HFFc6 (cell line): ENCODE measurements at regions not wholly inside any gene's neighbourhood (a gene's known extent, or its start where the extent isn't known, plus 50 kb on each side); places are given as distances from the start of the nearest gene placed in this dataset.

Experiments
- DNase-seq: peaks from one replicate; pipeline ENCODE4 v3.0.0-alpha.2; 2018
- H3K27ac Mint-ChIP-seq: 2 replicates; pipeline ENCODE4 v1.8.0; 2020; ENCODE audit warnings: mild to moderate bottlenecking, mixed read lengths
- H3K27me3 Mint-ChIP-seq: 2 replicates; pipeline ENCODE4 v1.8.0; 2021; ENCODE audit warnings: mild to moderate bottlenecking, moderate library complexity, mixed read lengths; ENCODE audit not compliant: insufficient read depth
- H3K36me3 Mint-ChIP-seq: 2 replicates; pipeline ENCODE4 v1.8.0; 2021; ENCODE audit warnings: low read depth, mixed read lengths
- H3K4me1 Mint-ChIP-seq: 2 replicates; pipeline ENCODE4 v1.8.0; 2020; ENCODE audit warnings: low read depth, mixed read lengths
- H3K4me3 Mint-ChIP-seq: 2 replicates; pipeline ENCODE4 v1.8.0; 2020; ENCODE audit warnings: mild to moderate bottlenecking, moderate library complexity, mixed read lengths
- H3K9me3 Mint-ChIP-seq: 2 replicates; pipeline ENCODE4 v1.8.0; 2020; ENCODE audit warnings: mild to moderate bottlenecking, mixed read lengths
- CTCF ChIP-seq: fragments of 200-600 bp; sonication (generic); IDR thresholded peaks from 2 replicates; pipeline ENCODE4 v1.5.0; 2021; ENCODE audit warnings: antibody characterized with exemption, mild to moderate bottlenecking

- H3K9me3 Mint-ChIP-seq = no peaks in the 10 kb centered on the region
- no peak overlapping the region for H3K27ac Mint-ChIP-seq
- H3K4me3 Mint-ChIP-seq = no peak overlapping the region
- no peak for TF ChIP-seq CTCF
- DNase-seq = no peak
- H3K4me1 Mint-ChIP-seq = no peaks in the 10 kb centered on the region
- no peaks in the 10 kb centered on the region for H3K36me3 Mint-ChIP-seq
- peaks cover 16% of the 10 kb centered on the region for H3K27me3 Mint-ChIP-seq
These were observed 104.2 kb upstream of the MAGI3 start for GRCh38 chr1:113286156-113286555.

GRCh38 chr1:113291777-113292602, 98.3 kb upstream of the MAGI3 start:
- Mint-ChIP-seq H3K27ac (no peak overlapping the region), H3K36me3 (no peaks in the 10 kb centered on the region), H3K4me3 (no peak overlapping the region), H3K27me3 (peaks cover 24% of the 10 kb centered on the region), H3K9me3 (no peaks in the 10 kb centered on the region), H3K4me1 (no peaks in the 10 kb centered on the region)
- no peak for DNase-seq
- TF ChIP-seq CTCF = no peak

- Mint-ChIP-seq H3K27me3 (peaks cover 24% of the 10 kb centered on the region), H3K4me3 (no peak overlapping the region), H3K27ac (no peak overlapping the region), H3K9me3 (no peaks in the 10 kb centered on the region), H3K4me1 (no peaks in the 10 kb centered on the region), H3K36me3 (no peaks in the 10 kb centered on the region)
- TF ChIP-seq CTCF = no peak
- DNase-seq = no peak
These were observed 97.6 kb upstream of the MAGI3 start for GRCh38 chr1:113292603-113293255.

GRCh38 chr1:113293256-113293626, 97.1 kb upstream of the MAGI3 start:
- Mint-ChIP-seq H3K9me3 (no peaks in the 10 kb centered on the region), H3K36me3 (no peaks in the 10 kb centered on the region), H3K27ac (no peak overlapping the region), H3K4me3 (no peak overlapping the region), H3K4me1 (no peaks in the 10 kb centered on the region), H3K27me3 (peaks cover 24% of the 10 kb centered on the region)
- TF ChIP-seq CTCF = no peak
- DNase-seq = no peak

GRCh38 chr1:113297749-113298148, 92.6 kb upstream of the MAGI3 start:
- Mint-ChIP-seq H3K4me3 (no peak overlapping the region), H3K9me3 (no peaks in the 10 kb centered on the region), H3K27ac (no peak overlapping the region), H3K36me3 (no peaks in the 10 kb centered on the region), H3K4me1 (no peaks in the 10 kb centered on the region), H3K27me3 (peaks cover 9% of the 10 kb centered on the region)
- no peak for TF ChIP-seq CTCF
- DNase-seq = no peak
